ENCODE measurements at regions not wholly inside any gene's neighbourhood (a gene's known extent, or its start where the extent isn't known, plus 50 kb on each side); places are given as distances from the start of the nearest gene placed in this dataset.

- no peak for DNase-seq
- no peaks in the 10 kb centered on the region for H3K36me3 ChIP-seq
- H3K4me3 ChIP-seq = no peak overlapping the region
- H3K27me3 ChIP-seq = no peaks in the 10 kb centered on the region
- no peak overlapping the region for H3K27ac ChIP-seq
- H3K9me3 ChIP-seq = no peaks in the 10 kb centered on the region
- no peak for TF ChIP-seq CTCF (IDR thresholded peaks at IDR 0.05)
- no peak for TF ChIP-seq POLR2A (IDR thresholded peaks at IDR 0.05)
- no peak for TF ChIP-seq POLR2AphosphoS5 (IDR thresholded peaks at IDR 0.05)
- TF ChIP-seq EP300 (IDR thresholded peaks at IDR 0.05; ENCODE audit: low read depth) = no peak
- in situ Hi-C loops (cut with MboI; ENCODE audit: low pct_ligation_motif_present in 1 of 4, low pct_unique_long_range_greater_than_20kb in 1 of 4, low sequenced_read_pairs in 3 of 4) = no loop called here
- intact Hi-C loops (cut with DNase I; ENCODE audit: low total_unique reads) = no loop called here
- no peaks in the 10 kb centered on the region for H3K4me1 ChIP-seq
- 91 to 92% methylated on average over 7 of the region's 7 CpGs for WGBS, 2 donors (ENCODE audit: low coverage in 1 of 2)
Measured at GRCh38 chr6:22680950-22681349, 111.6 kb downstream of the HDGFL1 start.

GRCh38 chr6:22681761-22682160 is 112.4 kb downstream of the HDGFL1 start:
- no peak for TF ChIP-seq EP300 (IDR thresholded peaks at IDR 0.05; ENCODE audit: low read depth)
- TF ChIP-seq POLR2A (IDR thresholded peaks at IDR 0.05) = no peak
- no peak for TF ChIP-seq CTCF (IDR thresholded peaks at IDR 0.05)
- TF ChIP-seq POLR2AphosphoS5 (IDR thresholded peaks at IDR 0.05) = no peak
- Histone ChIP-seq H3K4me3 (no peak overlapping the region), H3K27me3 (no peaks in the 10 kb centered on the region), H3K27ac (no peak overlapping the region), H3K36me3 (no peaks in the 10 kb centered on the region), H3K4me1 (no peaks in the 10 kb centered on the region), H3K9me3 (no peaks in the 10 kb centered on the region)
- DNase-seq = no peak
- in situ Hi-C loops (cut with MboI; ENCODE audit: low pct_ligation_motif_present in 1 of 4, low pct_unique_long_range_greater_than_20kb in 1 of 4, low sequenced_read_pairs in 3 of 4) = no loop called here
- intact Hi-C loops (cut with DNase I; ENCODE audit: low total_unique reads) = no loop called here
- WGBS, 2 donors (ENCODE audit: low coverage in 1 of 2) = 77 to 81% methylated on average over 3 of the region's 3 CpGs

- Histone ChIP-seq H3K9me3 (no peaks in the 10 kb centered on the region), H3K4me1 (no peaks in the 10 kb centered on the region), H3K27me3 (no peaks in the 10 kb centered on the region), H3K27ac (no peak overlapping the region), H3K4me3 (no peak overlapping the region), H3K36me3 (no peaks in the 10 kb centered on the region)
- no peak for DNase-seq
- WGBS, 2 donors (ENCODE audit: low coverage in 1 of 2) = 68 to 83% methylated on average over 2 to 6 of the region's 6 CpGs
- intact Hi-C loops (cut with DNase I; ENCODE audit: low total_unique reads) = no loop called here
- in situ Hi-C loops (cut with MboI; ENCODE audit: low pct_ligation_motif_present in 1 of 4, low pct_unique_long_range_greater_than_20kb in 1 of 4, low sequenced_read_pairs in 3 of 4) = no loop called here
- TF ChIP-seq POLR2A (IDR thresholded peaks at IDR 0.05) = no peak
- TF ChIP-seq POLR2AphosphoS5 (IDR thresholded peaks at IDR 0.05) = no peak
- TF ChIP-seq EP300 (IDR thresholded peaks at IDR 0.05; ENCODE audit: low read depth) = no peak
- TF ChIP-seq CTCF (IDR thresholded peaks at IDR 0.05) = no peak
Measured at GRCh38 chr6:22682979-22683378, 113.6 kb downstream of the HDGFL1 start.

GRCh38 chr6:22690446-22690845 is 121.1 kb downstream of the HDGFL1 start:
- intact Hi-C loops (cut with DNase I; ENCODE audit: low total_unique reads) = no loop called here
- no peaks in the 10 kb centered on the region for H3K4me1 ChIP-seq
- DNase-seq = no peak
- TF ChIP-seq EP300 (IDR thresholded peaks at IDR 0.05; ENCODE audit: low read depth) (no peak), POLR2AphosphoS5 (IDR thresholded peaks at IDR 0.05) (no peak), POLR2A (IDR thresholded peaks at IDR 0.05) (no peak), CTCF (IDR thresholded peaks at IDR 0.05) (no peak)
- WGBS, 2 donors (ENCODE audit: low coverage in 1 of 2) = 92 to 94% methylated on average over 2 of the region's 2 CpGs
- H3K27ac ChIP-seq = no peak overlapping the region
- in situ Hi-C loops (cut with MboI; ENCODE audit: low pct_ligation_motif_present in 1 of 4, low pct_unique_long_range_greater_than_20kb in 1 of 4, low sequenced_read_pairs in 3 of 4) = no loop called here
- H3K4me3 ChIP-seq = no peak overlapping the region
- H3K27me3 ChIP-seq = no peaks in the 10 kb centered on the region
- no peaks in the 10 kb centered on the region for H3K36me3 ChIP-seq
- no peaks in the 10 kb centered on the region for H3K9me3 ChIP-seq

Measured in transverse colon (tissue), 4 donors.